OCI-LY3 (cell line): ENCODE measurements at regions not wholly inside any gene's neighbourhood (a gene's known extent, or its start where the extent isn't known, plus 50 kb on each side); places are given as distances from the start of the nearest gene placed in this dataset.

Source experiments
- EZH2phosphoT487 ChIP-seq: fragments of 200-600 bp; shearing (Covaris generic); IDR thresholded peaks from 2 replicates; pipeline ENCODE4 v1.6.1; 2018; ENCODE audit warnings: antibody characterized with exemption, mixed run types, low read depth
- TF ChIP-seq, protein P1 (sequence below): fragments of 200-600, 300-600 bp; sonication (generic); IDR thresholded peaks from 2 replicates; pipeline ENCODE4 v1.5.1; 2014; ENCODE audit warnings: antibody characterized with exemption, low read length, low read depth

DNA sequence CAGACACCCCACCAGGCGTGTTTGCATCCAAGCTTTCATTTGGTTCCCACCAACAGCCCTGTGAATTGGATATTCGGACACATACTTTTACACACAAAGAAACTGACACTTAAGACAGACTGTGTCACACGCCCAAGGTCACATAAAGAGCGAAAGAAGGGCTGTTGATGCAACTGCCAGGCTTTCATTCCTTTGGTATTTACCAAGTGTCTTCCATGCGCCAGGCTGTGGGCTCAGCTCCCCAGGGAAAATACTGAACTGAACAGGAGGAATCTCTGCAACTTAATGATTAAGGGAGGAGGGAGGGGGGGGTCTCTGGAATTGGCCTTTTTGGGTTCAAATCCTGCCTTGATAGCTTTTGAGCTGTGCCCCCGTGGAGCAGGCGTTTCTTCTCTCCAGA is 122.8 kb downstream of the ACTL8 start:
- TF ChIP-seq, protein P1, sequence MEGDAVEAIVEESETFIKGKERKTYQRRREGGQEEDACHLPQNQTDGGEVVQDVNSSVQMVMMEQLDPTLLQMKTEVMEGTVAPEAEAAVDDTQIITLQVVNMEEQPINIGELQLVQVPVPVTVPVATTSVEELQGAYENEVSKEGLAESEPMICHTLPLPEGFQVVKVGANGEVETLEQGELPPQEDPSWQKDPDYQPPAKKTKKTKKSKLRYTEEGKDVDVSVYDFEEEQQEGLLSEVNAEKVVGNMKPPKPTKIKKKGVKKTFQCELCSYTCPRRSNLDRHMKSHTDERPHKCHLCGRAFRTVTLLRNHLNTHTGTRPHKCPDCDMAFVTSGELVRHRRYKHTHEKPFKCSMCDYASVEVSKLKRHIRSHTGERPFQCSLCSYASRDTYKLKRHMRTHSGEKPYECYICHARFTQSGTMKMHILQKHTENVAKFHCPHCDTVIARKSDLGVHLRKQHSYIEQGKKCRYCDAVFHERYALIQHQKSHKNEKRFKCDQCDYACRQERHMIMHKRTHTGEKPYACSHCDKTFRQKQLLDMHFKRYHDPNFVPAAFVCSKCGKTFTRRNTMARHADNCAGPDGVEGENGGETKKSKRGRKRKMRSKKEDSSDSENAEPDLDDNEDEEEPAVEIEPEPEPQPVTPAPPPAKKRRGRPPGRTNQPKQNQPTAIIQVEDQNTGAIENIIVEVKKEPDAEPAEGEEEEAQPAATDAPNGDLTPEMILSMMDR, result no peak
- no peak for TF ChIP-seq EZH2phosphoT487
